ENCODE measurements at regions not wholly inside any gene's neighbourhood (a gene's known extent, or its start where the extent isn't known, plus 50 kb on each side); places are given as distances from the start of the nearest gene placed in this dataset.
"Not testable (repeated sequence)": the region's sequence is repeated elsewhere in the genome, so short reads cannot be mapped to it uniquely, and the experiment has no call there.

- Mint-ChIP-seq H3K36me3 (ENCODE audit: low read depth) (no peaks in the 10 kb centered on the region), H3K9me3 (no peaks in the 10 kb centered on the region), H3K4me1 (ENCODE audit: low read depth) (no peaks in the 10 kb centered on the region), H3K27me3 (no peaks in the 10 kb centered on the region), H3K4me3 (no peak overlapping the region), H3K27ac (no peak overlapping the region)
- CTCF ChIA-PET = interaction anchor here (0.7 kb wide), 1 partner anchor 201 kb away, joined by 3 read pairs; no protein-coding TSS in a partner anchor
- no peak for TF ChIP-seq CTCF (IDR thresholded peaks at IDR 0.05)
- POLR2A ChIA-PET = no interaction called here
- ATAC-seq = no peak
- DNase-seq = no peak
- intact Hi-C loops (cut with micrococcal nuclease) = no loop called here
Observed at GRCh38 chr5:130868186-130868840, 296.7 kb downstream of the HINT1 start.

GRCh38 chr5:130845049-130845765, 319.8 kb downstream of the HINT1 start:
- Mint-ChIP-seq H3K27me3 (peaks cover 22% of the 10 kb centered on the region), H3K9me3 (peaks cover 15% of the 10 kb centered on the region), H3K4me1 (ENCODE audit: low read depth) (no peaks in the 10 kb centered on the region), H3K4me3 (no peak overlapping the region), H3K27ac (no peak overlapping the region), H3K36me3 (ENCODE audit: low read depth) (peaks cover 3% of the 10 kb centered on the region)
- no peak for TF ChIP-seq CTCF (IDR thresholded peaks at IDR 0.05)
- ATAC-seq = no peak
- ChIA-PET CTCF (no interaction called here), POLR2A (no interaction called here)
- no peak for DNase-seq
- intact Hi-C loops (cut with micrococcal nuclease) = no loop called here

- peak; percentile 64 for ATAC-seq
- TF ChIP-seq CTCF (IDR thresholded peaks at IDR 0.05) = no peak
- peaks cover 11% of the 10 kb centered on the region for H3K4me1 Mint-ChIP-seq (ENCODE audit: low read depth)
- no peaks in the 10 kb centered on the region for H3K36me3 Mint-ChIP-seq (ENCODE audit: low read depth)
- no peaks in the 10 kb centered on the region for H3K27me3 Mint-ChIP-seq
- intact Hi-C loops (cut with micrococcal nuclease) = no loop called here
- peak overlapping the region; percentile 71 for H3K4me3 Mint-ChIP-seq
- POLR2A ChIA-PET = interaction anchor here (0.6 kb wide), 1 partner anchor 129 kb away, joined by 3 read pairs; no protein-coding TSS in a partner anchor
- no peak for DNase-seq
- CTCF ChIA-PET = interaction anchor here (0.5 kb wide), 1 partner anchor 1016 kb away, joined by 5 read pairs; no protein-coding TSS in a partner anchor
- peak overlapping the region; percentile 55 for H3K27ac Mint-ChIP-seq
- H3K9me3 Mint-ChIP-seq = peaks cover 2% of the 10 kb centered on the region
Observed at GRCh38 chr5:130836729-130837649, 328.1 kb downstream of the HINT1 start.

- H3K36me3 Mint-ChIP-seq (ENCODE audit: low read depth); POLR2A ChIA-PET; DNase-seq; H3K27me3 Mint-ChIP-seq; CTCF ChIA-PET; H3K9me3 Mint-ChIP-seq; H3K4me3 Mint-ChIP-seq; H3K4me1 Mint-ChIP-seq (ENCODE audit: low read depth); ATAC-seq; intact Hi-C loops (cut with micrococcal nuclease); H3K27ac Mint-ChIP-seq: not testable (repeated sequence)
Observed at GRCh38 chr5:130817598-130818384, 347.3 kb downstream of the HINT1 start.

- TF ChIP-seq CTCF (IDR thresholded peaks at IDR 0.05) = no peak
- Mint-ChIP-seq H3K9me3 (no peaks in the 10 kb centered on the region), H3K36me3 (ENCODE audit: low read depth) (no peaks in the 10 kb centered on the region), H3K4me3 (no peak overlapping the region), H3K27ac (no peak overlapping the region), H3K4me1 (ENCODE audit: low read depth) (no peaks in the 10 kb centered on the region), H3K27me3 (no peaks in the 10 kb centered on the region)
- intact Hi-C loops (cut with micrococcal nuclease) = no loop called here
- POLR2A ChIA-PET = no interaction called here
- ATAC-seq = no peak
- DNase-seq = no peak
- CTCF ChIA-PET = interaction anchor here (1.0 kb wide), 1 partner anchor 19 kb away, joined by 3 read pairs; no protein-coding TSS in a partner anchor
Observed at GRCh38 chr5:130815246-130815645, 349.8 kb downstream of the HINT1 start.

All from activated CD8-positive, alpha-beta T cell treated with anti-CD3 and anti-CD28 coated beads for 36 hours (primary cell).